ENCODE measurements at regions not wholly inside any gene's neighbourhood (a gene's known extent, or its start where the extent isn't known, plus 50 kb on each side); places are given as distances from the start of the nearest gene placed in this dataset.

DNA sequence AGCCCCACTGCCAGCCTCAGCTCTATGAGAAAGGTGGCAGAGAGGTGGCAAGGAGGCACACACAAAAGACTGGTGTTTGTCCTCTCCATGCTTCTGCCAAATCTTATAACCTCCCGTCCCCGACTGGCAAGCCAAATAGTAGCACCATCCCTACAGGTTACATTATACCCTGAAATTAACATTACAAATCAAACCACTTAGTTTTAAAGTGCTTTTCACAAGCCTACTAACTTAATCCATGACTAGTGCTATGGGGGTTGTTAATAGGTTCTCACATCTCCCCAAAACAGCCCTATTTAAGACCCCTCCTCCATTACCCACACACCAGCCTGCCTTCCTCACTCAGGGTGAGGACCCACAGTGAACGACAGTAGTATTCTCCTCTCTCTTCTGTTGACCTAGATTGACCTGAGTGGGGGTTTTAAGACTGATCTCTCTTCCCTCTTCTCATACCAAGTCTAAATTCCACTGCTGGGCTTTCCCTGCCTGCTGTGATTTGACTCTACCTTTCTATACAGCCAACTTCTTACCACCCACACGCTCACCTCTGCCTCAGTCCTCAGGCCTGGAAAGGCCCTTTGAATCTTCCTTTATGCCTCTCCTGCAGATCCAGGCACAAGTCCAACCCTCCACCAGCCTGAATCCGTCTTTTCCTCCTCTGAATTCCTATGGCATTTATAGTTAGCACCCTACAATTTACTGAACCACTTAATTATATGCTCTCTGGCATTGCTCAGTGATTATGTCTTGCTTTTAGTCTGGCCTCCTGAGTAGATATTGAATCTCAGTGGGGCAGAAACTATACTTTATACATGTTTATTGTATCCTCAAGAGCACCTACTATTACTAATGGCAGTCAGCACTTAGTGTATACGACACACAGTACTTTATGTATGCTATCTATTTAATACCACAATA lies 116.1 kb downstream of the TMEM174 start:
- TF ChIP-seq POLR2A (IDR thresholded peaks at IDR 0.05; ENCODE audit: low read length): no peak
- no peak for TF ChIP-seq GATA1 (IDR thresholded peaks at IDR 0.05; ENCODE audit: low read depth, low read length)

All from erythroblast (primary cell).